CD4-positive, alpha-beta T cell treated with Interleukin-2 at 100 ng/mL for 4 hours (primary cell): ENCODE measurements at regions not wholly inside any gene's neighbourhood (a gene's known extent, or its start where the extent isn't known, plus 50 kb on each side); places are given as distances from the start of the nearest gene placed in this dataset.

Source experiments
- DNase-seq: peaks from one replicate; pipeline ENCODE4 v3.0.0-alpha.2; 2020; ENCODE audit warnings: low spot score

DNA sequence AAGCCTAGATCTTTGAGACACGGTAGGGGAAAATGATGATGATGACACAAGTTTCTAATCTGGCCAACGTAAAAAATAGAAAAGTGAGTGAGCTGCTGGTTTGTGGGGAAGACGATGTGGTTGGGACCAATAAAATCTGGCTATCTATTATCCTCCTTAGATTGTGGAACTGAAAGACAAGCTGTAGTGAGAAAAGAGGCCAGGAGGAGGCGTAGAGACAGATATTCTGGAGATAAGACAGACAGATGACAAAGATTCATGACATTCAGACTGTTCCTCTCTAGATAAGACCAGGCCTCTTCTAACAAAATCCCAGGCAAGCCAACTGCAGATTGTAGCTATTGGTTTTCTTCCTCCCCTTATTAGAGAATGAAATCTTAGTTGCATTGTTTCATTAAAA, 376.3 kb upstream of the UBE2E3 start:
- DNase-seq = peak; percentile 6

DNA sequence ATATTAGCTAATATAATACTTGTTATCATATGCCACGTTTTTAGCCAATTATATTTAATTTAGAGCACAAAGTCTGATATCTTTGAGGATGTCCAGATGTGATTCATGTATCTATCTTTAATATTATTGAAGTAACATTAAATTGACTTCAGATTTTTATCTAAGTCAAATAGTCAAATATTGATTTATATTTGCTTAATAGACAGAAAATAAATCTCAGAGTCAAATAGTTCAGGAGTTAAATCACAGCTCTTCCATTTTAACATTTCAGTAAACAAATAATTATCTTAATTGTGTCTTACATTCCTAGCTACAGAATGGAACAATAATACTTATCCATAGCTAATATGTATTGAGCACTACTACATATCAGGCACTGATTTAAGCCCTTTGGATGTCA, 379.4 kb upstream of the UBE2E3 start:
- DNase-seq = no peak

DNA sequence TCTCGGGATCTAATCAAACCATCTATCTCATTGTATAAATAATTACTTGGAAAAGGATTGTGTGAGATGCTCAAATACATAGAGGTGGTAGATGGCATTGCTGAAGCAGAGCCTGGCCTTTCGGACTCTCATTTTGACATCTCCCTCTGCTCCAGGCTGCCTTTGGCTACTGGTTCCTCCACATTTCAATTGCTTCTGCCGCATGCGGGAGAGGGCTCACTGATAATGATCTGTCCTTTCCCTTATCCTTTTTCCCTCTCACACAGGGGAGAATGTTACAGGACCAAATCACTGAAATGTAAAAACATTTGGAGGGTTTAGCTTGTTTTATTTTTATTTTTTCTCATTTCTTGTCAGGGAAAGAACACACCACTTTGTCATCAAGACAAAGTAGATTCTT, 380.6 kb upstream of the UBE2E3 start:
- no peak for DNase-seq

DNA sequence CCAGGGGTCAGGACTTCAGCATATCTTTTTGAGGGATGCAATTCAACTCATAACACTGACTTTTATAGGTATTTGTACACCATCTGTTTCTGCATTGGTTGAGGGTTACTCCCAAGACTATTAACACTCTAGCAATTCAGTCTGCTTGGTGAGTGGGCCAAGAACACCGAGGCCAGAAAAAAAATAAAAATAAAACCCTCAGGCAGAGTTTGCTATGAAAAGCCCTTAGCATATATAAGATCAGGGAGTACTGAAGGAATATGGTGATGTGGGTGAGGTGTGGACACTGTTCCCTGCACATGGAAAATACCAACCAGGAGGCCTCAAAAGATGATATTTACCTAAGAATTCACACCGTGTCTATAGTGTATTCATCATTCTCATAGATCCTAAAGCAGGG, 383.2 kb upstream of the UBE2E3 start:
- DNase-seq = no peak

DNA sequence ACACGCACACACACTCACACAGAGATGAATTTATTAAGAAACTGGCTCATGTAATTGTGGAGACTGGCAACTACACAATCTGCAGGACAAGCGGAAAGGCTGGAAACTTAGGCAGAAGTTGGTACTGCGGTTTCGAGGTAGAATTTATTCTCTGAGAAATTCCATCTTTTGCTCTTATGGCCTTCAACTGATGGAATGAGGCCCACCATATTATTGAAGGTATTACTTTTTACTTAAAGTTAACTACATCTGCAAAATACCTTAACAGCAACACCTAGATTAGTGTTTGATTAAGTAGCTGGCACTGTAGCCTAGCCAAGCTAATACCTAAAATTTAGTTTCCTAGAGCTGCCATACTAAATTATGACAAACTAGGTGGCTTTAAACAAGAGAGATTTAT, 384.0 kb upstream of the UBE2E3 start:
- no peak for DNase-seq

DNA sequence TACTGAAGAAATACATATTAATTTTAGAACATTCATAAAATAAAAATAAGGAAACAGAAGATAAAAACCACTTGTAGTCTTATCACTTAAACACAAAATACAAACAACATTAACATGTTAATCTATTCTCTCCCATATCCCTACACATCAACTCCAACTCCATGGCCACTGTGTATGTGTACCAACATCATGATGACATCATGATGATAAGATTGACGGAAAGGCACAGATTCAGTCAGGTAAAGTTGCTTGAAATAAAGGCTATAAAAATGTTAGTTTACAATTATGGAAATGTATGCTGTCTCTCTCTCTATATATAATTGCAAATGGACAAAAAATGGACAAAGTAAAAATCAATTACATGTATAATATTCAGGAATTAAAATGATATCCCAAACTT, 388.5 kb upstream of the UBE2E3 start:
- DNase-seq = no peak

DNA sequence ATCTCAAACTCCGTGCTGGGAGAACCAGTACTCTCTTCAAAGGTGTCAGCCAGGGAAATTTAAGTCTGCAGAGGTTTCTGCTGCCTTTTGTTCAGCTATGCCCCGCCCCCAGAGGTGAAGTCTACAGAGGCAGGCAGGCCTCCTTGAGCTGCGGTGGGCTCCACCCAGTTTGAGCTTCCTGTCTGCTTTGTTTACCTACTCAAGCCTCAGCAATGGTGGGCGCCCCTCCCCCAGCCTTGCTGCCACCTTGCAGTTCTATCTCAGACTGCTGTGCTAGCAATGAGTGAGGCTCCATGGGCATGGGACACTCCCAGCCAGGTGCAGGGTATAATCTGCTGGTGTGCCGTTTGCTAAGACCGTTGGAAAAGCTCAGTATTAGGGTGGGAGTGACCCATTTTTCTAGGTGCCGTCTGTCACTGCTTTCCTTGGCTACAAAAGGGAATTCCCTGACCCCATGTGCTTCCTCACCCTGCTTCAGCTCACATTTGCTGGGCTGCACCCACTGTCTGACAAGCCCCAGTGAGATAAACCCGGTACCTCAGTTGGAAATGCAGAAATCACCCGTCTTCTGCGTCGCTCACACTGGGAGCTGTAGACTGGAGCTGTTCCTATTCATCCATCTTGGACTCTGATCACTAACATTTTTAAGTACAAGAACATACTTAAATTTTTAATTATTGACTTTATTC, 389.2 kb upstream of the UBE2E3 start:
- peak; percentile 7 for DNase-seq

DNA sequence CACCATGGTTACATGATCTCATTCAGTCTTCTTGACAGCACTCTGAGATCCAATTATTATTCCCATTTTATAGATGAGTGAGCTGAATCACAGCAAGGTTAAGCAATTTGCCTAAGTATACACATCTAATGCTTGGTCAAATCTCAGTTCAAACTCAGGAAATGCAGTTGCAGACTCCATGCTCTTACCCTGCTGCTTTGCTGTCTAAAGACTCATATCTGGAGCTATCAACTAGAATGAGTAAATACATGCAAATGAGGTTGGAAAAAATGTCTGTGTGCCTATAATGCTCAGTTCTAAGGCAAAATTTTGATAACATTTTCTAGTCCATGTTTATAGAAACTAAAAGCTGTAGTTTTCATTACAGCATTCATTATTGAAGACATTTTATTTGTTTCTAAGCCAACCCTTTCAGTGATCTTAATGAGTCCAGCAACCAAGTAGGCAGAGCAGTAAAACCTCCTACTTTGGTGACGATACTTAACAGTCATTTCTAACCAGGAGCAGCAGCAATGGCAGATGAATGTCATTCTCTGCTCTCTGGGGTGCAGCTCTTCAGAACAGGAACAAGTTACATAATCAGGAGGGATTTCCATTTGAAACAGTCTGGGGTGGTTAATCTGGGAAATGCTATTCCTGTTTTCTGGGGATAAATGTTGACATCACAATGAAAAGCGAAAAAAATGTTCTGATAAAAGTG, 396.8 kb upstream of the UBE2E3 start:
- DNase-seq = no peak

DNA sequence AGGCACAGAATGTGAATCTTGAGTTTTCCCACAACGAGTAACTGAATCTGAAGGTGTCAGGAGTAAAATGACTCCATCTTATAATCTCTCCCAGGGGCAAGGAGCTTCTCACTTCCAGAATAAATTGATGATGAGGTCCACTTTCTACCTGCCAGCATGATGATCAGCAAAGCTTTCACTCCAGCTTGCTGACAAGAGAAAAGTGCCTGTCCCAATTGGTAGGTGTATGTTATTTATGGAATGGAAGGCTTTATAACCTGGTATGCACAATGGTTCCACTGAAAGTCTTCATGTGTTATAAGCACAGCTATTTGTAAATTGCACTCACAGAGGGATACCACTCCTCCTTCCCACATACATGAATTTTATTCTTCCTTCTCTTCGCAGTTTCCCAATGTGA, 401.0 kb upstream of the UBE2E3 start:
- no peak for DNase-seq

DNA sequence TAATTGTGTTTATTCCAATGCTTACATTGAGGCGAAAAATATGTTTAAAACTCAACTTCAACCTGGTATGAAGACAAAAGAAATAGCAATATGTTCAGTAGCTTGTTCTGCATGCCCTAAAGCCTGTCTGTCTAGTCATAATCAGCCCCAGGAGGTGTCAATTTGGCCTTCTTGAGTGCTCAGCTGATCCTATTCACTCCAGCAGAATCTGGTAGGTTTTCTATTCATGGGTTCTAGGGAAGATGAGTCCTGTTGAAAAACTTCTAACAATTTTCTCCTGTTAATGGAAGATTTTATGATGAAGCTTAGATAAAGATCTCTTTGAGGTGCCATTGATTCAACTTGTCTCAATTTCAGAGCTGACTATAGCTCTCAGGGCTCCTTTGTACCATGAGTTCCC, 402.0 kb upstream of the UBE2E3 start:
- DNase-seq = no peak

DNA sequence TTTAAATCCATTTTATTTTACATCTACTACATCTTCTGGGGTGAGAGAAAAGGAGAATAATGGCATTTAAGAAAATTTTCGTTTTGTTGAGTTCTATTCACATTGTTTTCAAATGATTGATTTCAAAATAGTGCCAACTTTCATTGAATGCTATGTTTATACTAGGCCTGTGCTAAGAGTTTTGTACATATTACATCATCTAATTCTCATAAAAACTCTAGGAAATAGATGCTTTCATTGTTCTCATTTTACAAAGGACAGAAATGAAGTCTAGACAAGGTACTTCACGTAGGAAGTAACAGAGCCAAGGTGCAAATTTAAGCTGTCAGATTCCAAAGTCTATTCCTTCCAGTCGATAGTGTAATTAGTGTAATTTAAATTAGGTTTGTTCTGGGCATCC, 402.8 kb upstream of the UBE2E3 start:
- no peak for DNase-seq

DNA sequence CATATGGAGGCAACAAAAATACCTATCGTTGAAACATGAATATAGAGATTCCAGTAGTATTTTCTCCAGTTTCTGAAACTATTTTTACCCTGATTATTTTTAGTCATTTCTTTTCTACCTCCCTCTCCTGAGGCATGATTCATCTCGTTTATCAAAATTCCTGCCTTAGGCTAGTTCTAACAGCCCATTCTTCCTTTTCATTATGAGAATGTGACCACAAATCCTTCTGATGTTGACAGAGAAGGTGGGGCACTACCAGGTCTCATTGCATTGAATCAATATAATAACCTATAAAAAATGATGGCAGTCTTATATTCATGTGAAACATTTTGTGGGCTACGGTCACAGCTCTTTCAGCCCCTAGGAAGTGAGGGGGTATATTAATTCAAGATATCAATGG, 406.5 kb upstream of the UBE2E3 start:
- DNase-seq = no peak

DNA sequence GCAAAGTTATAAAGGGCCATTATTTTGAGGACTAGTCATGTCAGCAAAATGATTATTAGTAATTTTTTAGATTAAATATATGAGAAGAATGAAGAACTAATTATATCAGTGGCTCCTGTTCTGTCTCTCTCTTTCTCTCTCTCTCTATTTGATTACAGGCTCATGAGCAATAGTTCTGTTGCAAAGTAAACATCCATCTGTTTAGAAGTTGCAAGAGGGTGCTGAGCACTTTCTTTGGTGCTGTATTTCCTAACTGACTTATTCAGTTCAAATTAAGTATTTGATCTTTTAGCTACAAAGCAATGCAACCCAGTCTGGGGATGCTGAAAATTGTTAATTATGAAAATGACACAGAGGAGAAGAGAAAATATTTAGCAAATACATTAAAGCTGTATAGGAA, 408.1 kb upstream of the UBE2E3 start:
- no peak for DNase-seq

DNA sequence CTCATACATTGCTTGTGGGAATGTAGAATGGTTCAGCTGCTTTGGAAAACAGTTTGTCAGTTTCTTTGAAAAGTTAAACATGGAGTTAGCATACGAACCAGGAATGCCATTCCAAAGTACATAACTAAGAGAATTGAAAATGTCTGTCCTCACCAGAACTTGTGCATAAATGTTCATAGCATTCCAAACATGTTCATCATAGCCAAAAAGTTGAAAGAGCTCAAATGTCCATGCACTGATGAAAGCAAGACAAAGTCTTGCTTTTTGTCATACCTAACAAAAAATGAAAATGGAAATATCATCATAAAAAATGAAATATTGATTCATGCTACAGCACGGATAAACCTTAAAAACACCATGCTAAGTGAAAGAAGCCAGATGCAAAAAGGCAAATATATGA, 408.8 kb upstream of the UBE2E3 start:
- DNase-seq = no peak

DNA sequence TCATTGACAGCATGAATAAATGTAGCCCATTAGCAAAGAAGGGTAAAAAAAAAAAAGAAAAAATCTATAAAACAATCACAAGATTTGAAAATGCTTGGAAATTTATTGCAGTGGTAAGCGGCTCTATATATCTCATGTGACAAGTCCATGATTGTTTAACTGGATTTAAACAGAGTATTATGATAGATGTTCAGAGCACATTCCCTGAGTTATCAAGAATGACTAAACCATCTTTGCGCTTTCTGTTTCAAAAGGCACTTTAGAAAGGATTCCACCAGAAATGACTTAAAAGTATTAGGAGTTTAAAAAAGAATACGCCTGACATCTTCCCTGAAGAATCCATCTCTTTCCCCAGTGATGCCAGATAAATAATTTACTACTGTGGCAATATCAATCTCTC, 409.5 kb upstream of the UBE2E3 start:
- DNase-seq = no peak

DNA sequence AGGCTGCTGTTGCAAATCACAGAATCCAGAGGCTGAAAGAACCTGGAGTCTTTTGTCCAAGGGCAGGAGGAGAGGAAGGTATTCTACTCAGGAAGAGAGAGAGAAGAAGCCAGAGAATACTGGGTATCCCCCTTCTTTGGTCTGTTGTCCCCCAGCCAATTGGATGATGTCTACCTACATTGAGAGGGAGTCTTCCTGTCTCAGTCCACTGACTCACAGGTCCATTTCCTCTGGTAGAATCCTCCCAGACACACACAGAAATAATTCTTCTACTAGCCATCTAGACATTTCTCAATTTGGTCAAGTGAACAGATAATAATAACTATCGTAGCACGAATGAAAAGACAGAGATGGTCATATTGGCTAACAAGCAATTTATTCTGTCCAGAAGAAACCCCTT, 416.4 kb upstream of the UBE2E3 start:
- DNase-seq = no peak

DNA sequence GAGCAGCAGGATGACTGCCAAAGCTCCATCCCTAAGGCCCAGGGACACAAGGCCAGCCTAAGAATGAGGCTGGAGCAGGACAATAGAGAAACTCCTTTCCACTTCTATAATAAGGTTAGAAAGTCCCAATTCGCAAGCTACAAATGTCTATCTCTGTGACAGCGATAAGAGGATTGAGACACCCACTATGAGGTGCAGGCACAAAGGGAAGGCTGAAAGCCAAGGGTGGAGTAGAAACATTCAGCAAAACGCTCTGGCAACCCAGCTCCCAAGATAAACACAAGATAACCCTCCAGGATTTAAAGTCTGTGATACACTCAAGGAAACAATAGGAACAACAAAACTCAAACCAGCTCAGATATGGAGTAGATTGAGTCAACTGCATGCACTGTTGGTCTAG, 418.0 kb upstream of the UBE2E3 start:
- DNase-seq = no peak

DNA sequence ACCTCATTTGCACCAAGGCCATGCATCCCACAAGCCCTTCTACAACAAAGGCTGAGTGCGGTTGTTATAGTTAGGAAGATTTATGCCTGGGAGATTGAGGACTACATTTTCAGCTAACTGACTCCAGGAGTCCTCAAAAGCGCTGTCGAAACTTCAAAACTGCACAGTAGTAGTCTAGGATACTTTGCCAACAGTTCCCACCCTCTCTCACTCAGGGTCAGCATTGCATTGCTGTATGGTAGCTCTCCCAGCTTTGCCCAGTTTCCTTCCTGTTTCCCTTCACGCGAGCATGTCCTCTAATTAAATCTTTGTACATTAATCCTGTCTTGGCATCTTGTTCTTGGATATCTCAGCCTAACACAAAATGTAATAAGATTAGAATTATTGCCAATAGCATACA, 420.6 kb upstream of the UBE2E3 start:
- no peak for DNase-seq

DNA sequence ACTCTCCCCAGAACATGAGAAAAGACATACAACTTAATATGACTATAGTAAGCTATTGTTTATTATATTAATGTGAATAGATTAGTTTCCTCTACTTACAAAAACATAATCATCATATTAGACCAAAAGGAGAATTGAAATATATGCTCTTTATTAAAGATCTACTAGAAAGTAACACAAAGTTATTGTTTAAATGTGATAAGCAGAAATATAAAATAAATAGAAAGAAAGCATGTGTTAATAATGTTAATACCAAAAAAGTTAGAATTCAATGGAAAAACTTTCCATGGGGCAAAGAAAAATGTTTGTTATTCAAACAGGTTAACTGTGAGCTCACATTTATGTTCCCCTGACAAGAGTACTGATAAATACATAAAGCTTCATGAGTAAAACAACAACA, 421.4 kb upstream of the UBE2E3 start:
- no peak for DNase-seq

DNA sequence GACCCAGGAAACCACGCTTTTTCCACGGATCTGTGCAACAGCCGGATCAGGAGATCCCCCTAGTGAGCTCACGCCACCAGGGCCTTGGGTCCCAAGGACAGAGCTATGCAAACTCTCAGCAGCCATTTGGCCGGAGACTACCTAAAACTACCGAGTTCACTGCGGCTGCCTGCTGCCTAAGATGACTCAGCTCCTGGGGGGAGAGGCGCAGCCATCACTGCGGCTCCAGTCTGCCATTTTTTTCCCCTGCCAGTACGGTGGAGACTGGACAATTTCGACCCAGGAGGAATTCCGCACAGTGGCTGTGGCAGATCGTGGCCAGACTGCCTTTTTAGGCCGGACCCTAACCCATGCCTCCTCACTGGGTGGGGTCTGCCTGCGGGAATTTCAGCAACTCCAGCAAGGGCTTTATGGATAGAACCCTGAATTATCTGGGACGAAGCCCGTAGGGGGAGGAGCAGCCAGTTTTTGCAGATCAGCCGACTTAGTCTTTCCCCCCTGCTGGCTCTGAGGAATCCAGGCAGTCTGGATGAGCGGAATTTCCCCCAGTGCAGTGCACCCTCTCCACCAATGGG, 424.9 kb upstream of the UBE2E3 start:
- DNase-seq = no peak

DNA sequence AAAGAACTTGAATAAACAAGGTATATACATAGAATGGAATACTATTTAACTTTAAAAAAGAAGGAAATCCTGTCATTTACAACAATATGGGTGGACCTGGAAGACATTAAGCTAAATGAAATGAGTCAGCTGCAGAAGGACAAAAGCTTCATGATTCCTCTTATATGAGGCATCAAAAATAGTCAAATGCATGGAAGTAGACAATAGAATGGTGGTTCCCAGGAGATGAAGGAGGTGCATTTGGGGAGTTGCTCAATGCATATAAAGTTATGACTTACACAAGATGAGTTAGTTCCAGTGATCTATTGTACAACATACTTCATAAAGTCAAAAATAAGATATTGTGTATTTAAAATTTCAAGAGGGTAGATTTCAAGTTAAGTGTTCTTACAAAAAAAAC, 426.1 kb upstream of the UBE2E3 start:
- no peak for DNase-seq

DNA sequence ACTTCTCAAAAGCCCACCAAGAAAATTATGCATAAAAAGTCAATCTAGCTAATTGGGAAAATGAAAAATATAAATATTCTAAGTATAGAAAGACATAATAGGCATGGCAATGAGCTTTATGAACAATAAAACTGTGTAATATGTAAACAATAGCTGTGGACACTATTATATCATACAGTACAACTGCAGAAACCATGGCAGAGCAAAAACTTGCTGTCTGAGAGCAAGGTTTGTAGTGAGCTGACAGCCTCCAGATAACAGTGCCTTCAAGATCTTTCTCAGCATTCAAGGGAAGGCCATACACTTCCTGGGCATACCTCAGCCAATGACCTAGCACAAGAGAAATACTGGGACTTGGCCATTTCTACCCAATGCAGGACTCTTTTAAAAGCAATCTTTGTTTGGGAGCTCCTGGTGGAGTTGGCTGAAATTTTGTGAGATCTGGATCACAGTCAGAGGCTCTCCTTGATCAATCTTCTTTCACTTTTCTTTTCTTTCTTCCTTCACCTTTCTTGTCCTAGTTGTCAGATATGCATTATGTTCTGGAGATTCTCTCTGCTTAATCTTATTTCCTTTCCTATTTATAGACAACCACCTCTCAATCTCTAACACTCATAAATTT, 427.2 kb upstream of the UBE2E3 start:
- no peak for DNase-seq

DNA sequence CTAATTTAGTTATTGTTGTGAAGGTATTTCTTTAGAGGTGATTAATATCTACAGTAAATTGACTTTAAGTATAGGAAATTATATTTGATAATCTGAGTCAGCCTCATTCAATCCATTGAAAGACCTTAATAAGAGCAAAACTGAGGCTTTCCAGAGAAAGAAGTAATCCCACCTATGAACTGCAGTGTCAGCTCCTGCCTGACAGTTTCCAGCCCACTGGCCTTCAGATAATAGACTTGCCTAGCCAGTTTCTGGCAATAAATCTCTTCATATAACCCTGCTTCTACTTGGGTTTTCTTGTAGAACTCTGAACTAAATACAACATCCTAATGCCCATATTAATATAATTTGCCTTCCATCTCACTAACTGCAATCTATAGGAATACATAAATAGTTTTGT, 437.9 kb upstream of the UBE2E3 start:
- DNase-seq = no peak
